K562 (cell line): ENCODE measurements at regions not wholly inside any gene's neighbourhood (a gene's known extent, or its start where the extent isn't known, plus 50 kb on each side); places are given as distances from the start of the nearest gene placed in this dataset.

ENCODE experiments used
- EZH2 ChIP-seq: IDR thresholded peaks from 2 replicates; pipeline ENCODE4 v1.6.1; 2012; ENCODE audit warnings: low read depth, mild to moderate bottlenecking, inconsistent platforms, low read length, borderline replicate concordance
- FOS ChIP-seq: IDR thresholded peaks from 3 replicates; pipeline ENCODE4 v1.6.1; 2011; ENCODE audit not compliant: insufficient read length; ENCODE audit errors: extremely low read depth
- KLF10 ChIP-seq: fragments of 250-450 bp; sonication (Bioruptor Pico); IDR thresholded peaks from 2 replicates; pipeline ENCODE4 v1.6.1; 2021; ENCODE audit warnings: matching md5 sums
- KLF16 ChIP-seq: IDR thresholded peaks from 2 replicates; pipeline ENCODE4 v1.6.1; 2016; ENCODE audit warnings: antibody characterized with exemption
- MXI1 ChIP-seq: IDR thresholded peaks from 2 replicates; pipeline ENCODE4 v1.6.1; 2011; ENCODE audit warnings: low read depth, mild to moderate bottlenecking, improper control_type of control experiment, low read length
- ZNF212 ChIP-seq: fragments of 450-650 bp; formaldehyde crosslinking; IDR thresholded peaks from 2 replicates; pipeline ENCODE4 v1.4.0; 2020; ENCODE audit warnings: mild to moderate bottlenecking
- TF ChIP-seq, protein P1 (sequence below): fragments of 450-650 bp; formaldehyde crosslinking; IDR thresholded peaks from 2 replicates; pipeline ENCODE4 v1.4.0; 2022; ENCODE audit warnings: mild to moderate bottlenecking, moderate library complexity
- TF ChIP-seq, protein P2 (sequence below), 3 experiments: IDR thresholded peaks in 2 of 3; conservative IDR thresholded peaks in 1 of 3; 2 replicates each; pipeline ENCODE4 v1.5.1; 2011 to 2012; ENCODE audit warnings: low read length in 3 of 3, mild to moderate bottlenecking in 3 of 3, control low read depth in 2 of 3, improper control_type of control experiment in 1 of 3, inconsistent platforms in 1 of 3, low read depth in 1 of 3, mixed read lengths in 1 of 3, moderate library complexity in 1 of 3; ENCODE audit not compliant: insufficient read depth in 2 of 3

GRCh38 chr6:113684382-113684901, 172.7 kb upstream of the MARCKS start:
- TF ChIP-seq MXI1 (no peak), ZNF212 (CRISPR knock-in tag) (no peak), KLF10 (no peak), EZH2 (no peak), FOS (no peak), KLF16 (no peak)
- TF ChIP-seq, protein P1, sequence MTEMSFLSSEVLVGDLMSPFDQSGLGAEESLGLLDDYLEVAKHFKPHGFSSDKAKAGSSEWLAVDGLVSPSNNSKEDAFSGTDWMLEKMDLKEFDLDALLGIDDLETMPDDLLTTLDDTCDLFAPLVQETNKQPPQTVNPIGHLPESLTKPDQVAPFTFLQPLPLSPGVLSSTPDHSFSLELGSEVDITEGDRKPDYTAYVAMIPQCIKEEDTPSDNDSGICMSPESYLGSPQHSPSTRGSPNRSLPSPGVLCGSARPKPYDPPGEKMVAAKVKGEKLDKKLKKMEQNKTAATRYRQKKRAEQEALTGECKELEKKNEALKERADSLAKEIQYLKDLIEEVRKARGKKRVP (CRISPR knock-in tag), result no peak
- TF ChIP-seq, protein P2, sequence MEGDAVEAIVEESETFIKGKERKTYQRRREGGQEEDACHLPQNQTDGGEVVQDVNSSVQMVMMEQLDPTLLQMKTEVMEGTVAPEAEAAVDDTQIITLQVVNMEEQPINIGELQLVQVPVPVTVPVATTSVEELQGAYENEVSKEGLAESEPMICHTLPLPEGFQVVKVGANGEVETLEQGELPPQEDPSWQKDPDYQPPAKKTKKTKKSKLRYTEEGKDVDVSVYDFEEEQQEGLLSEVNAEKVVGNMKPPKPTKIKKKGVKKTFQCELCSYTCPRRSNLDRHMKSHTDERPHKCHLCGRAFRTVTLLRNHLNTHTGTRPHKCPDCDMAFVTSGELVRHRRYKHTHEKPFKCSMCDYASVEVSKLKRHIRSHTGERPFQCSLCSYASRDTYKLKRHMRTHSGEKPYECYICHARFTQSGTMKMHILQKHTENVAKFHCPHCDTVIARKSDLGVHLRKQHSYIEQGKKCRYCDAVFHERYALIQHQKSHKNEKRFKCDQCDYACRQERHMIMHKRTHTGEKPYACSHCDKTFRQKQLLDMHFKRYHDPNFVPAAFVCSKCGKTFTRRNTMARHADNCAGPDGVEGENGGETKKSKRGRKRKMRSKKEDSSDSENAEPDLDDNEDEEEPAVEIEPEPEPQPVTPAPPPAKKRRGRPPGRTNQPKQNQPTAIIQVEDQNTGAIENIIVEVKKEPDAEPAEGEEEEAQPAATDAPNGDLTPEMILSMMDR (IDR thresholded peaks at IDR 0.05 in 2 of 3, conservative IDR thresholded peaks at IDR 0.05 in 1 of 3; ENCODE audit: insufficient read depth in 2 of 3, low read depth in 1 of 3, low read length in 3 of 3), result no peak
